HFFc6 (cell line): ENCODE measurements at regions not wholly inside any gene's neighbourhood (a gene's known extent, or its start where the extent isn't known, plus 50 kb on each side); places are given as distances from the start of the nearest gene placed in this dataset.

Experiments used
- DNase-seq: peaks from one replicate; pipeline ENCODE4 v3.0.0-alpha.2; 2018
- H3K27ac Mint-ChIP-seq: 2 replicates; pipeline ENCODE4 v1.8.0; 2020; ENCODE audit warnings: mild to moderate bottlenecking, mixed read lengths
- H3K27me3 Mint-ChIP-seq: 2 replicates; pipeline ENCODE4 v1.8.0; 2021; ENCODE audit warnings: mild to moderate bottlenecking, moderate library complexity, mixed read lengths; ENCODE audit not compliant: insufficient read depth
- H3K36me3 Mint-ChIP-seq: 2 replicates; pipeline ENCODE4 v1.8.0; 2021; ENCODE audit warnings: low read depth, mixed read lengths
- H3K4me1 Mint-ChIP-seq: 2 replicates; pipeline ENCODE4 v1.8.0; 2020; ENCODE audit warnings: low read depth, mixed read lengths
- H3K4me3 Mint-ChIP-seq: 2 replicates; pipeline ENCODE4 v1.8.0; 2020; ENCODE audit warnings: mild to moderate bottlenecking, moderate library complexity, mixed read lengths
- H3K9me3 Mint-ChIP-seq: 2 replicates; pipeline ENCODE4 v1.8.0; 2020; ENCODE audit warnings: mild to moderate bottlenecking, mixed read lengths
- CTCF ChIP-seq: fragments of 200-600 bp; sonication (generic); IDR thresholded peaks from 2 replicates; pipeline ENCODE4 v1.5.0; 2021; ENCODE audit warnings: antibody characterized with exemption, mild to moderate bottlenecking

GRCh38 chr7:33733870-33734650, 171.3 kb upstream of the BMPER start:
- H3K9me3 Mint-ChIP-seq = no peaks in the 10 kb centered on the region
- H3K4me3 Mint-ChIP-seq = no peak overlapping the region
- no peak for TF ChIP-seq CTCF
- peaks cover 10% of the 10 kb centered on the region for H3K27me3 Mint-ChIP-seq
- H3K36me3 Mint-ChIP-seq = no peaks in the 10 kb centered on the region
- H3K27ac Mint-ChIP-seq = no peak overlapping the region
- DNase-seq = no peak
- H3K4me1 Mint-ChIP-seq = no peaks in the 10 kb centered on the region

GRCh38 chr7:33735403-33735802, 169.9 kb upstream of the BMPER start:
- no peaks in the 10 kb centered on the region for H3K9me3 Mint-ChIP-seq
- no peaks in the 10 kb centered on the region for H3K36me3 Mint-ChIP-seq
- peaks cover 15% of the 10 kb centered on the region for H3K27me3 Mint-ChIP-seq
- no peak overlapping the region for H3K4me3 Mint-ChIP-seq
- no peak overlapping the region for H3K27ac Mint-ChIP-seq
- no peaks in the 10 kb centered on the region for H3K4me1 Mint-ChIP-seq
- TF ChIP-seq CTCF = no peak
- no peak for DNase-seq

- Mint-ChIP-seq H3K4me1 (no peaks in the 10 kb centered on the region), H3K9me3 (no peaks in the 10 kb centered on the region), H3K27ac (no peak overlapping the region), H3K27me3 (peaks cover 15% of the 10 kb centered on the region), H3K36me3 (no peaks in the 10 kb centered on the region), H3K4me3 (no peak overlapping the region)
- DNase-seq = no peak
- TF ChIP-seq CTCF = no peak
Observed at GRCh38 chr7:33736521-33737221, 168.7 kb upstream of the BMPER start.

- Mint-ChIP-seq H3K27ac (no peak overlapping the region), H3K4me1 (peaks cover 7% of the 10 kb centered on the region), H3K36me3 (no peaks in the 10 kb centered on the region), H3K27me3 (peaks cover 14% of the 10 kb centered on the region), H3K9me3 (no peaks in the 10 kb centered on the region), H3K4me3 (no peak overlapping the region)
- DNase-seq = no peak
- no peak for TF ChIP-seq CTCF
Observed at GRCh38 chr7:33738260-33738935, 166.9 kb upstream of the BMPER start.

GRCh38 chr7:33739286-33739685, 166.1 kb upstream of the BMPER start:
- Mint-ChIP-seq H3K9me3 (no peaks in the 10 kb centered on the region), H3K4me1 (peaks cover 14% of the 10 kb centered on the region)
- no peak for TF ChIP-seq CTCF

More at GRCh38 chr7:33739286-33739685, 166.1 kb upstream of the BMPER start:
- no peak for DNase-seq
- Mint-ChIP-seq H3K4me3 (no peak overlapping the region), H3K27ac (no peak overlapping the region), H3K27me3 (peaks cover 12% of the 10 kb centered on the region), H3K36me3 (no peaks in the 10 kb centered on the region)
